IPS-18a (cell line): ENCODE measurements at regions not wholly inside any gene's neighbourhood (a gene's known extent, or its start where the extent isn't known, plus 50 kb on each side); places are given as distances from the start of the nearest gene placed in this dataset.

Experiments used
- H3K27ac ChIP-seq: one replicate; pipeline ENCODE4 v1.5.1; 2013; ENCODE audit warnings: low read length
- H3K27me3 ChIP-seq: one replicate; pipeline ENCODE4 v1.6.1; 2013; ENCODE audit warnings: mild to moderate bottlenecking, low read length; ENCODE audit not compliant: control insufficient read depth, insufficient read depth
- H3K36me3 ChIP-seq: one replicate; pipeline ENCODE4 v1.6.1; 2013; ENCODE audit warnings: low read depth, low read length; ENCODE audit not compliant: control insufficient read depth
- H3K4me1 ChIP-seq: one replicate; pipeline ENCODE4 v1.6.1; 2013; ENCODE audit warnings: low read depth, low read length; ENCODE audit not compliant: control insufficient read depth
- H3K4me3 ChIP-seq: one replicate; pipeline ENCODE4 v1.5.1; 2013; ENCODE audit warnings: low read length
- H3K9ac ChIP-seq: one replicate; pipeline ENCODE4 v1.6.1; 2013; ENCODE audit warnings: mild to moderate bottlenecking, low read length, moderate library complexity
- H3K9me3 ChIP-seq: one replicate; pipeline ENCODE4 v1.6.1; 2013; ENCODE audit warnings: low read depth, low read length; ENCODE audit not compliant: control insufficient read depth

GRCh38 chr13:80979035-80979641, 638.2 kb upstream of the SPRY2 start:
- H3K27ac ChIP-seq = no peak overlapping the region
- H3K4me1 ChIP-seq = no peaks in the 10 kb centered on the region
- H3K4me3 ChIP-seq = no peak overlapping the region
- H3K9me3 ChIP-seq = no peaks in the 10 kb centered on the region
- no peak overlapping the region for H3K9ac ChIP-seq
- H3K36me3 ChIP-seq = no peaks in the 10 kb centered on the region
- no peaks in the 10 kb centered on the region for H3K27me3 ChIP-seq

DNA sequence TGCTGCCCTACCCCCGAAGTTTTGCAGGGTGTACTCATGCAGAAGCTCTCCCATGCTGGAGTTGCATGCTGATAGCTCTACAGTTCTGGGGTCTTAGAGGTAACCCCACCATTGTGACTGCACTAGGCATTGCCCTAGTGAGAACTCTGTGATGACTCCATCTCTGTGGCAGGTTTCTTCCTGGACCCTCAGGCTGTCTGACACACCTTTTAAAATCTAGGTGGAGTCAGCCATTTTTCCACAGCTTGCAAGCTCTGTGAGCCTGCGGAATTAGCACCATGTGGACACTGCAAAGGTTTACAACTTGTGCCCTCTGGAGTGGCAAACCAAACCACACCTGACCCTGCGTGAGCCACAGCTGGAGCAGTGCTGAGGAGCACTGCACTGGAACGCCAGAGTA, 636.2 kb upstream of the SPRY2 start:
- Histone ChIP-seq H3K9me3 (no peaks in the 10 kb centered on the region), H3K9ac (no peak overlapping the region), H3K27ac (no peak overlapping the region), H3K36me3 (no peaks in the 10 kb centered on the region), H3K4me3 (no peak overlapping the region), H3K4me1 (no peaks in the 10 kb centered on the region), H3K27me3 (no peaks in the 10 kb centered on the region)

DNA sequence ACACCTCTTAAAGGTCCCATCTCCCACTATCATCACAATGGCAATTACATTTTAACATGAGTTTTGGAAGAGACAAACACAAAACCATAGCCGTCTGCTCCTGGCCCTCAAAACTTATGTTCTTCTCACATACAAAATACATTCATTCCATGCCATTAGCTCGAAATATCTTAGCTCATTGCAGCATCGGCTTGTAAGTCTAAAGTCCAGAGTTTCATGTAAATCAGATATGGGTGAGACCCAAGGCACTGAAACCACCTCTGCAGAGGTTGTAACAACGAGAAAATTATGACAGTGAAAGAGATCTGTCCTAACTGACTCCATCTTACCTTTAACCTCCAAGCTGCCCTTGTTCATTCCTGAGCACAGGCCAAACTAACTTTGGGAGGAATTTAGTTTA, 635.0 kb upstream of the SPRY2 start:
- Histone ChIP-seq H3K9me3 (no peaks in the 10 kb centered on the region), H3K4me3 (no peak overlapping the region), H3K27me3 (no peaks in the 10 kb centered on the region), H3K27ac (no peak overlapping the region), H3K36me3 (no peaks in the 10 kb centered on the region), H3K9ac (no peak overlapping the region), H3K4me1 (no peaks in the 10 kb centered on the region)

DNA sequence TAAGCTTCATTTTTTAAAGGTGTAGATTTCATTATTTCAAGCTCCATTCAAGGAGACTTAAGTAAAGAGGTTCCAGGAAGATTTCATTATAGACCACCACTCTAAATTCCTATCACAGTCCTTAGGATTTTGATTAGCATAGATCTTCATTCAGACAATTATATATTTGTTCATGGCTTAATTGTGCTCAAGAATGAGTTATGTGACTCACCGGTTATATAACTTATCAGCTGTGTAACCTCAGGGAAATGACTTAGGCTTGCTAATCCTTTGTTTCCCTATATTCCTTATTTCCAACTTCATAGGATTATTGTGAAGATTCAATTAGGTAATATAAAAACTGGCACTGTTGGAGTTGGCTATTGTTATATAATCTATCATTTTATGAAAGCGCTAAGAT, 632.8 kb upstream of the SPRY2 start:
- no peaks in the 10 kb centered on the region for H3K4me1 ChIP-seq
- no peaks in the 10 kb centered on the region for H3K36me3 ChIP-seq
- no peak overlapping the region for H3K9ac ChIP-seq
- no peaks in the 10 kb centered on the region for H3K27me3 ChIP-seq
- no peaks in the 10 kb centered on the region for H3K9me3 ChIP-seq
- H3K4me3 ChIP-seq = no peak overlapping the region
- no peak overlapping the region for H3K27ac ChIP-seq

DNA sequence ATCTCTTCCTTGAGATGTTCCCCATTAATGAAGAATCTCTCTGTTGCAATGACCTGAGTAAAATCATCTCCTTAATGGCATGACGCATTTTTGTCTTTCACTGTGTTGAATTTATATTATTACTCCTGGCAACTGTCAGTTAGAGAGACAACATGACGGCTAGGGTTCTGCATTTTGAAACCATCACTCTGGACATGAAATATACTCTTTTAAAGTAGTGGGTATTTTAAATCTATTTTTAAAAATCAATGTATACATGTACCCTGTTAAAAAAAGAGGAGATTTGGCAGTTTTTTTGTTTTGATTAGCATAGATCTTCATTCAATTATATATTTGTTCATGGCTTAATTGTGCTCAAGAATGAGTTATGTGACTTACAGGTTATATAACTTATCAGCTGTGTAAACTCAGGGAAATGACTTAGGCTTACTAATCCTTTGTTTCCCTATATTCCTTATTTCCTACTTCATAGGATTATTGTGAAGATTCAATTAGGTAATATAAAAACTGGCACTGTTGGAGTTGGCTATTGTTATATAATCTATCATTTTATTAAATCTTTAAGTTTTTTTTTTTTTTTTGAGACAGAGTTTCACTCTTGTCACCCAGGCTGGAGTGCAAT, 632.0 kb upstream of the SPRY2 start:
- H3K9ac ChIP-seq = no peak overlapping the region
- H3K4me1 ChIP-seq = no peaks in the 10 kb centered on the region
- H3K27me3 ChIP-seq = no peaks in the 10 kb centered on the region
- no peak overlapping the region for H3K27ac ChIP-seq
- no peaks in the 10 kb centered on the region for H3K9me3 ChIP-seq
- no peaks in the 10 kb centered on the region for H3K36me3 ChIP-seq
- no peak overlapping the region for H3K4me3 ChIP-seq

DNA sequence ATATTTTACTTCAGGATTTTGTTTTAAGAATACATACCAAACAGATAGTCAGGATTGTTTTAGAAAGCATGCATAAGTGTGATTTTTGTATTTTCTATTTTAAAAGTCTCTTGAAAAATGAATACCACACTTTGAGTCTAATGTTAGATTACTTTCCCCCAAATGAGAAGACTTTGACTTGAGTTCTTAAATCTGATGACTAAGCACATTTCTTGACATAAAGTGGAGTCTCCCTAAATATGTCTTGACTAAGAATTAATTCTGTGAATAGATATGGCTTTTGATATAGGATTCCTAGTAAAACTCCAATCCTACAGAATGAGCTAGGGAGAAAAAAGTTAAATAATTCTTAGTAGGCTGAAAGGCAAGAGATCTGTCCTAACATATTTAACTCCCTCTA, 624.2 kb upstream of the SPRY2 start:
- H3K9me3 ChIP-seq = no peaks in the 10 kb centered on the region
- no peaks in the 10 kb centered on the region for H3K36me3 ChIP-seq
- no peak overlapping the region for H3K9ac ChIP-seq
- no peak overlapping the region for H3K27ac ChIP-seq
- H3K4me1 ChIP-seq = peaks cover 10% of the 10 kb centered on the region
- no peak overlapping the region for H3K4me3 ChIP-seq
- no peaks in the 10 kb centered on the region for H3K27me3 ChIP-seq

DNA sequence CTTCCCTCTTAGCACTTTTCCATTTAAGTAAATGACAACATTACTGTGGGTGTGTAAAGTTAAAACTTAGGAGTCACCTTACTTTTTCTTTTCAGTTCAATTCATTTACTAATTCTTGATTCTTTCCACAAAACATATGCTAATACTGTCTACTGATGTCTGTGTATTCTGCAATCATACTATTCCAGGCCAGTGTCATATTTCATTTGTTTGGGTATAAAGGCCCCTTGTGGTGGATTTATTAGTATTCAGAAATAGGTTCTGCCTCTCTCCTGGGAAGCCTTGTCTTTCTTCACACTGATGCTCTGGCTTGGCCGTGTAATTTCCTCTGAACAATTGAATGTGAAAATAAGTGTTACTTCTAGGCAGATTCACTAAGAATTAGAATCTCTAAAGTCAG, 621.9 kb upstream of the SPRY2 start:
- Histone ChIP-seq H3K4me3 (no peak overlapping the region), H3K9ac (no peak overlapping the region)

DNA sequence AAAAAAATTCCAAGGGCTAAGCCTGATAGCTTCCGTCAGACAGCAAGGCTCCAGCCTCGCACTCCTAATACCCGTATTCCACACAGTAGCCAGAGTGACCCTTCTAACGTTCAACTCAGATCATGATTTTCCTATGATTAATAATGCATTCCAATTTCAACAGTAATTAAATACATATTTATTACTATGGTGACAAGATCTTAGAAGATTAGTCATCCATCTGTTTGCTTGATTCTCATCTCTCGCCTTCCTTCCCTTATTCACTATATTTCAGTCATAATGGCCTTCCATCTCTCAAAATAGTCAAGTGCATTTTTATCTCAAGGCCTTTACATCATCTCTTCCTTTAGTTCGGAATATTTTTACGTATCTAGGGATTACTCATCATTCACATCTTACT, 621.2 kb upstream of the SPRY2 start:
- H3K9me3 ChIP-seq = no peaks in the 10 kb centered on the region
- H3K27ac ChIP-seq = no peak overlapping the region
- H3K27me3 ChIP-seq = no peaks in the 10 kb centered on the region
- no peak overlapping the region for H3K4me3 ChIP-seq
- peaks cover 10% of the 10 kb centered on the region for H3K4me1 ChIP-seq
- H3K36me3 ChIP-seq = no peaks in the 10 kb centered on the region
- no peak overlapping the region for H3K9ac ChIP-seq

More for the DNA sequence above, 621.9 kb upstream of the SPRY2 start:
- H3K27ac ChIP-seq = no peak overlapping the region
- H3K9me3 ChIP-seq = no peaks in the 10 kb centered on the region
- H3K27me3 ChIP-seq = no peaks in the 10 kb centered on the region
- peaks cover 10% of the 10 kb centered on the region for H3K4me1 ChIP-seq
- no peaks in the 10 kb centered on the region for H3K36me3 ChIP-seq

- no peak overlapping the region for H3K4me3 ChIP-seq
- no peaks in the 10 kb centered on the region for H3K4me1 ChIP-seq
- no peak overlapping the region for H3K9ac ChIP-seq
- H3K9me3 ChIP-seq = no peaks in the 10 kb centered on the region
- H3K27me3 ChIP-seq = no peaks in the 10 kb centered on the region
- no peaks in the 10 kb centered on the region for H3K36me3 ChIP-seq
- no peak overlapping the region for H3K27ac ChIP-seq
Measured at GRCh38 chr13:80957019-80957655, 616.2 kb upstream of the SPRY2 start.

GRCh38 chr13:80955501-80955900, 614.6 kb upstream of the SPRY2 start:
- no peaks in the 10 kb centered on the region for H3K36me3 ChIP-seq
- H3K9me3 ChIP-seq = no peaks in the 10 kb centered on the region
- H3K4me3 ChIP-seq = no peak overlapping the region
- H3K9ac ChIP-seq = no peak overlapping the region
- H3K27ac ChIP-seq = no peak overlapping the region
- no peaks in the 10 kb centered on the region for H3K4me1 ChIP-seq
- no peaks in the 10 kb centered on the region for H3K27me3 ChIP-seq

- Histone ChIP-seq H3K36me3 (no peaks in the 10 kb centered on the region), H3K27ac (no peak overlapping the region), H3K9ac (no peak overlapping the region), H3K27me3 (no peaks in the 10 kb centered on the region), H3K4me1 (no peaks in the 10 kb centered on the region), H3K4me3 (no peak overlapping the region), H3K9me3 (no peaks in the 10 kb centered on the region)
Measured at GRCh38 chr13:80952158-80952557, 611.2 kb upstream of the SPRY2 start.
